ENCODE measurements at regions not wholly inside any gene's neighbourhood (a gene's known extent, or its start where the extent isn't known, plus 50 kb on each side); places are given as distances from the start of the nearest gene placed in this dataset.

DNA sequence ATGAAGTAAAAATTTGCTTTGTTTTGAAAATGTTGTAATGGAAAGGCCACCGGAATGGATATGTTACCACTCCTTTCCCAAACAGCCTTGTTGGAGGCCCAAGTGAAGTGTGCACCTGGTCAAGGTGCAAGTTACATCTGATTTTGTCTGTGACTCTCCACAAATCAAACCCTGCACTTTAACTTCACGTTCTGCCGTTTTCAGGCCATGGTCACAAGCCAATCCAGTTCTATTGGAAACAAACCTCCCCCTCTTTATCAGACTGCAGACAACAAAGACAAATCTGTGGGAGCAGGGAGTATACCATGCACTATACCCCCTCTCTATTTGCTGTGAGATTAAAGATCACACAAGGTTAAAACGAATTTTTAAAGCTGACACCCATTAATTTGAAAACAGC is 155.6 kb upstream of the RFC3 start:
- TF ChIP-seq KDM1A (IDR thresholded peaks at IDR 0.05; ENCODE audit: low read depth), result no peak
- no peak for TF ChIP-seq CTCF (IDR thresholded peaks at IDR 0.05)
- TF ChIP-seq CBX2 (IDR thresholded peaks at IDR 0.05; ENCODE audit: borderline replicate concordance, low read depth), result no peak
- TF ChIP-seq EP300 (IDR thresholded peaks at IDR 0.05), result no peak
